Epithelial cell of esophagus (primary cell): ENCODE measurements at regions not wholly inside any gene's neighbourhood (a gene's known extent, or its start where the extent isn't known, plus 50 kb on each side); places are given as distances from the start of the nearest gene placed in this dataset.

Source experiments
- DNase-seq: peaks from one replicate; pipeline ENCODE4 v3.0.0; 2010; ENCODE audit warnings: low read depth
- H3K4me3 ChIP-seq: 2 replicates; pipeline ENCODE4 v1.5.1; 2011; ENCODE audit warnings: mild to moderate bottlenecking, low read length, control low read depth
- CTCF ChIP-seq: IDR thresholded peaks from 2 replicates; pipeline ENCODE4 v1.5.1; 2011; ENCODE audit warnings: low read depth, mild to moderate bottlenecking, low read length, control low read depth, inconsistent platforms; ENCODE audit not compliant: insufficient read depth; ENCODE audit errors: missing control alignments

- no peak for TF ChIP-seq CTCF
- DNase-seq = no peak
- no peak overlapping the region for H3K4me3 ChIP-seq
These were observed 835.4 kb upstream of the PHF14 start for GRCh38 chr7:10138087-10138854.

- H3K4me3 ChIP-seq = no peak overlapping the region
- DNase-seq = no peak
- no peak for TF ChIP-seq CTCF
These were observed 827.4 kb upstream of the PHF14 start for GRCh38 chr7:10146271-10146670.

GRCh38 chr7:10156972-10157371, 816.7 kb upstream of the PHF14 start:
- DNase-seq = no peak
- no peak for TF ChIP-seq CTCF
- no peak overlapping the region for H3K4me3 ChIP-seq

- DNase-seq = no peak
- no peak for TF ChIP-seq CTCF
- no peak overlapping the region for H3K4me3 ChIP-seq
These were observed 791.7 kb upstream of the PHF14 start for GRCh38 chr7:10181996-10182395.

- no peak for TF ChIP-seq CTCF
- no peak overlapping the region for H3K4me3 ChIP-seq
- no peak for DNase-seq
These were observed 781.6 kb upstream of the PHF14 start for GRCh38 chr7:10192074-10192473.

GRCh38 chr7:10205696-10206095, 768.0 kb upstream of the PHF14 start:
- TF ChIP-seq CTCF = no peak
- no peak overlapping the region for H3K4me3 ChIP-seq
- no peak for DNase-seq

GRCh38 chr7:10210000-10210399, 763.7 kb upstream of the PHF14 start:
- DNase-seq = no peak
- H3K4me3 ChIP-seq = no peak overlapping the region
- TF ChIP-seq CTCF = no peak
